HFFc6 (cell line): ENCODE measurements at regions not wholly inside any gene's neighbourhood (a gene's known extent, or its start where the extent isn't known, plus 50 kb on each side); places are given as distances from the start of the nearest gene placed in this dataset.

Source experiments
- DNase-seq: peaks from one replicate; pipeline ENCODE4 v3.0.0-alpha.2; 2018
- H3K27ac Mint-ChIP-seq: 2 replicates; pipeline ENCODE4 v1.8.0; 2020; ENCODE audit warnings: mild to moderate bottlenecking, mixed read lengths
- H3K27me3 Mint-ChIP-seq: 2 replicates; pipeline ENCODE4 v1.8.0; 2021; ENCODE audit warnings: mild to moderate bottlenecking, moderate library complexity, mixed read lengths; ENCODE audit not compliant: insufficient read depth
- H3K36me3 Mint-ChIP-seq: 2 replicates; pipeline ENCODE4 v1.8.0; 2021; ENCODE audit warnings: low read depth, mixed read lengths
- H3K4me1 Mint-ChIP-seq: 2 replicates; pipeline ENCODE4 v1.8.0; 2020; ENCODE audit warnings: low read depth, mixed read lengths
- H3K4me3 Mint-ChIP-seq: 2 replicates; pipeline ENCODE4 v1.8.0; 2020; ENCODE audit warnings: mild to moderate bottlenecking, moderate library complexity, mixed read lengths
- H3K9me3 Mint-ChIP-seq: 2 replicates; pipeline ENCODE4 v1.8.0; 2020; ENCODE audit warnings: mild to moderate bottlenecking, mixed read lengths
- CTCF ChIP-seq: fragments of 200-600 bp; sonication (generic); IDR thresholded peaks from 2 replicates; pipeline ENCODE4 v1.5.0; 2021; ENCODE audit warnings: antibody characterized with exemption, mild to moderate bottlenecking

- peak overlapping the region; percentile 92 for H3K27ac Mint-ChIP-seq
- TF ChIP-seq CTCF: no peak
- peaks cover 30% of the 10 kb centered on the region for H3K36me3 Mint-ChIP-seq
- peaks cover 82% of the 10 kb centered on the region for H3K4me1 Mint-ChIP-seq
- H3K4me3 Mint-ChIP-seq: peak overlapping the region; percentile 38; the same call in 1 of the 2 replicates
- no peaks in the 10 kb centered on the region for H3K27me3 Mint-ChIP-seq
- H3K9me3 Mint-ChIP-seq: no peaks in the 10 kb centered on the region
- peak; percentile 43 for DNase-seq
Observed at GRCh38 chr15:39125226-39125625, 455.7 kb upstream of the THBS1 start.

- Mint-ChIP-seq H3K4me1 (peaks cover 82% of the 10 kb centered on the region), H3K27me3 (no peaks in the 10 kb centered on the region), H3K9me3 (no peaks in the 10 kb centered on the region), H3K36me3 (peaks cover 26% of the 10 kb centered on the region), H3K4me3 (no peak overlapping the region), H3K27ac (peak overlapping the region; percentile 64)
- DNase-seq: peak; percentile 54
- TF ChIP-seq CTCF: peak; percentile 87
Observed at GRCh38 chr15:39125904-39126303, 455.0 kb upstream of the THBS1 start.

GRCh38 chr15:39127151-39127790 lies 453.6 kb upstream of the THBS1 start:
- Mint-ChIP-seq H3K27me3 (no peaks in the 10 kb centered on the region), H3K36me3 (peaks cover 29% of the 10 kb centered on the region), H3K4me1 (peaks cover 89% of the 10 kb centered on the region), H3K4me3 (peak overlapping the region; percentile 10), H3K27ac (peak overlapping the region; percentile 94), H3K9me3 (no peaks in the 10 kb centered on the region)
- DNase-seq: no peak
- no peak for TF ChIP-seq CTCF

GRCh38 chr15:39127925-39128617 lies 452.8 kb upstream of the THBS1 start:
- Mint-ChIP-seq H3K9me3 (no peaks in the 10 kb centered on the region), H3K4me1 (peaks cover 92% of the 10 kb centered on the region), H3K4me3 (peak overlapping the region; percentile 65), H3K27me3 (no peaks in the 10 kb centered on the region), H3K27ac (peak overlapping the region; percentile 94), H3K36me3 (peaks cover 29% of the 10 kb centered on the region)
- no peak for TF ChIP-seq CTCF
- DNase-seq: peak; percentile 97

GRCh38 chr15:39128746-39129145 lies 452.1 kb upstream of the THBS1 start:
- no peak for TF ChIP-seq CTCF
- no peak for DNase-seq
- H3K9me3 Mint-ChIP-seq: no peaks in the 10 kb centered on the region
- H3K36me3 Mint-ChIP-seq: peaks cover 26% of the 10 kb centered on the region
- H3K4me1 Mint-ChIP-seq: peaks cover 95% of the 10 kb centered on the region
- H3K27me3 Mint-ChIP-seq: no peaks in the 10 kb centered on the region
- H3K27ac Mint-ChIP-seq: peak overlapping the region; percentile 94
- H3K4me3 Mint-ChIP-seq: peak overlapping the region; percentile 65
